B cell (primary cell): ENCODE measurements at regions not wholly inside any gene's neighbourhood (a gene's known extent, or its start where the extent isn't known, plus 50 kb on each side); places are given as distances from the start of the nearest gene placed in this dataset.
"Not testable (repeated sequence)": the region's sequence is repeated elsewhere in the genome, so short reads cannot be mapped to it uniquely, and the experiment has no call there.

Experiments used
- ATAC-seq: fragments of 200-7000 bp; cut with Tn5 transposase; one replicate; pipeline ENCODE4 v1.10.0; 2021; ENCODE audit warnings: low read depth, mild to moderate bottlenecking, moderate number of reproducible peaks, moderate library complexity
- CTCF ChIA-PET: fragments of 350-600 bp; sonication (Branson Sonifier 250); formaldehyde crosslinking; loops from one replicate; lab custom pipeline; 2021; ENCODE audit warnings: antibody characterized with exemption, inconsistent platforms; lab: Charles Lee
- POLR2A ChIA-PET: fragments of 350-600 bp; sonication (Branson Sonifier 250); formaldehyde crosslinking; loops from one replicate; lab custom pipeline; 2021; ENCODE audit warnings: antibody characterized with exemption; lab: Charles Lee
- DNase-seq: peaks from one replicate; pipeline ENCODE4 v3.0.0; 2013
- H2AFZ ChIP-seq: 2 replicates; pipeline ENCODE4 v1.6.1; 2012; ENCODE audit warnings: mild to moderate bottlenecking, low read depth, low read length; ENCODE audit not compliant: insufficient read depth, poor library complexity, severe bottlenecking
- H3K27ac ChIP-seq, 2 donors: 1 replicate in 1 of 2; 2 replicates in 1 of 2; pipeline ENCODE4 v1.5.1; 2012 to 2013; ENCODE audit warnings: low read length in 2 of 2, mild to moderate bottlenecking in 2 of 2, moderate library complexity in 1 of 2
- H3K27me3 ChIP-seq, 4 experiments: fragments of 200-600 bp in 1 of 4; sonication (generic) in 1 of 4; replicated peaks in 1 of 4; 1 replicate in 2 of 4; 2 replicates in 2 of 4; pipeline versions ENCODE4 v1.6.1 to v1.7.0; 2013 to 2016; ENCODE audit warnings: low read length in 3 of 4, mild to moderate bottlenecking in 2 of 4, mixed read lengths in 1 of 4, moderate library complexity in 1 of 4; ENCODE audit not compliant: insufficient read depth in 4 of 4, control insufficient read depth in 3 of 4; ENCODE audit errors: control extremely low read depth in 1 of 4
- H3K36me3 ChIP-seq, 2 experiments: replicated peaks in 1 of 2; 1 replicate in 1 of 2; 2 replicates in 1 of 2; pipeline versions ENCODE4 v1.6.1 to v1.7.1; 2013; ENCODE audit warnings: low read length in 1 of 2; ENCODE audit not compliant: insufficient read depth in 2 of 2, control insufficient read depth in 1 of 2; ENCODE audit errors: control extremely low read depth in 1 of 2, extremely low read depth in 1 of 2
- H3K4me1 ChIP-seq, 2 donors: fragments of 200-600 bp in 1 of 2; sonication (generic) in 1 of 2; 1 replicate in 1 of 2; 2 replicates in 1 of 2; pipeline versions ENCODE4 v1.5.1 to v1.6.1; 2013 to 2017; ENCODE audit warnings: low read length in 2 of 2; ENCODE audit not compliant: control insufficient read depth in 2 of 2, insufficient read depth in 2 of 2
- H3K4me2 ChIP-seq: replicated peaks from 2 replicates; pipeline ENCODE3; 2012; ENCODE audit warnings: mild to moderate bottlenecking, low read depth, low read length; ENCODE audit not compliant: poor library complexity, severe bottlenecking
- H3K4me3 ChIP-seq, 5 experiments: fragments of 200-600 bp in 1 of 5; sonication (generic) in 1 of 5; 1 replicate in 3 of 5; 2 replicates in 2 of 5; pipeline versions ENCODE4 v1.5.1 to v1.7.0; 2011 to 2016; ENCODE audit warnings: low read length in 4 of 5, mild to moderate bottlenecking in 4 of 5, low read depth in 2 of 5, control low read depth in 1 of 5, moderate library complexity in 1 of 5; ENCODE audit not compliant: insufficient read depth in 1 of 5; ENCODE audit errors: control extremely low read depth in 1 of 5, extremely low read depth in 1 of 5
- H3K79me2 ChIP-seq: fragments of 200-600 bp; sonication (generic); one replicate; pipeline ENCODE4 v1.6.0; 2016; ENCODE audit warnings: low read length; ENCODE audit not compliant: control insufficient read depth, insufficient read depth
- H3K9ac ChIP-seq: fragments of 200-600 bp; sonication (generic); 2 replicates; pipeline ENCODE4 v1.6.1; 2017; ENCODE audit warnings: mild to moderate bottlenecking, low read length, moderate library complexity
- H3K9me3 ChIP-seq, 3 donors: one replicate each; pipeline versions ENCODE4 v1.6.1 to v1.7.1; 2013; ENCODE audit warnings: low read length in 2 of 3; ENCODE audit not compliant: control insufficient read depth in 2 of 3, insufficient read depth in 1 of 3; ENCODE audit errors: control extremely low read depth in 1 of 3
- H4K20me1 ChIP-seq: 2 replicates; pipeline ENCODE4 v1.6.0; 2012; ENCODE audit warnings: mild to moderate bottlenecking, low read length; ENCODE audit not compliant: insufficient read depth, control insufficient read depth, poor library complexity, severe bottlenecking
- H3K27ac Mint-ChIP-seq: one replicate; pipeline ENCODE4 v1.8.0; 2021; ENCODE audit warnings: mixed read lengths
- H3K27me3 Mint-ChIP-seq: one replicate; pipeline ENCODE4 v1.8.0; 2021; ENCODE audit warnings: mixed read lengths
- H3K4me1 Mint-ChIP-seq: one replicate; pipeline ENCODE4 v1.8.0; 2021; ENCODE audit warnings: mixed read lengths
- H3K4me3 Mint-ChIP-seq: one replicate; pipeline ENCODE4 v1.8.0; 2021; ENCODE audit warnings: mixed read lengths
- H3K9me3 Mint-ChIP-seq: one replicate; pipeline ENCODE4 v1.8.0; 2022; ENCODE audit warnings: mixed read lengths; ENCODE audit not compliant: insufficient read depth
- CTCF ChIP-seq: fragments of 200-600 bp; IDR thresholded peaks from one replicate; pipeline ENCODE4 v1.8.0; 2022; ENCODE audit warnings: antibody characterized with exemption, mild to moderate bottlenecking
- EZH2 ChIP-seq: IDR thresholded peaks from 2 replicates; pipeline ENCODE4 v1.6.1; 2012; ENCODE audit warnings: borderline replicate concordance, low read depth, mild to moderate bottlenecking, moderate library complexity, low read length; ENCODE audit not compliant: insufficient read depth, poor library complexity, severe bottlenecking
- WGBS: methylation state at CpG from one replicate; pipeline ENCODE4 v1.1.5; 2013; ENCODE audit warnings: missing lambda C conversion rate; ENCODE audit not compliant: insufficient coverage; 5-methylcytosine and 5-hydroxymethylcytosine counted together
- intact Hi-C: fragments of 100-400 bp; cut with micrococcal nuclease; formaldehyde crosslinking; loops from one replicate; pipeline ENCODE4 v1.10.0; 2022

- ChIA-PET POLR2A (no interaction called here), CTCF (no interaction called here)
- Histone ChIP-seq H3K4me1 (no peaks in the 10 kb centered on the region), H3K4me2 (no peak overlapping the region), H3K9ac (no peak overlapping the region), H4K20me1 (no peaks in the 10 kb centered on the region), H3K27ac (no peak overlapping the region), H3K79me2 (no peaks in the 10 kb centered on the region), H3K9me3 (peaks cover 0 to 5% (median 0%) of the 10 kb centered on the region in 3 donors), H2AFZ (no peak overlapping the region), H3K4me3 (no peak overlapping the region), H3K27me3 (no peaks in the 10 kb centered on the region), H3K36me3 (no peaks in the 10 kb centered on the region)
- Mint-ChIP-seq H3K4me3 (no peak overlapping the region), H3K9me3 (peaks cover 4% of the 10 kb centered on the region), H3K27me3 (peaks cover 3% of the 10 kb centered on the region), H3K27ac (no peak overlapping the region), H3K4me1 (no peaks in the 10 kb centered on the region)
- ATAC-seq (no peak), DNase-seq (no peak)
- no CpG with 5 or more reads among the region's 1 CpG for WGBS
- intact Hi-C loops = no loop called here
- TF ChIP-seq CTCF (no peak), EZH2 (no peak)
Measured at GRCh38 chr2:84170979-84171378, 288.1 kb downstream of the SUCLG1 start.

GRCh38 chr2:84169871-84170270 lies 289.2 kb downstream of the SUCLG1 start:
- H3K4me1 Mint-ChIP-seq = no peaks in the 10 kb centered on the region
- POLR2A ChIA-PET = no interaction called here
- H3K4me2 ChIP-seq = no peak overlapping the region
- H3K9ac ChIP-seq = no peak overlapping the region
- no peaks in the 10 kb centered on the region for H3K9me3 Mint-ChIP-seq
- no peaks in the 10 kb centered on the region for H3K27me3 ChIP-seq
- CTCF ChIA-PET = no interaction called here
- no peak overlapping the region for H3K27ac ChIP-seq
- H3K4me1 ChIP-seq = no peaks in the 10 kb centered on the region
- H3K9me3 ChIP-seq = peaks cover 0 to 5% (median 0%) of the 10 kb centered on the region in 3 donors
- DNase-seq = no peak
- H4K20me1 ChIP-seq = no peaks in the 10 kb centered on the region
- ATAC-seq = no peak
- H3K27ac Mint-ChIP-seq = no peak overlapping the region
- H3K4me3 Mint-ChIP-seq = no peak overlapping the region
- no peak overlapping the region for H2AFZ ChIP-seq
- peaks cover 3% of the 10 kb centered on the region for H3K27me3 Mint-ChIP-seq
- no peak for TF ChIP-seq CTCF
- TF ChIP-seq EZH2 = no peak
- H3K36me3 ChIP-seq = no peaks in the 10 kb centered on the region
- no peaks in the 10 kb centered on the region for H3K79me2 ChIP-seq
- no peak overlapping the region for H3K4me3 ChIP-seq
- WGBS = 78% methylated on average over 2 of the region's 2 CpGs
- intact Hi-C loops = no loop called here

GRCh38 chr2:84168552-84168951 lies 290.5 kb downstream of the SUCLG1 start:
- H3K27ac Mint-ChIP-seq, intact Hi-C loops, H3K9ac ChIP-seq, H3K79me2 ChIP-seq, H3K4me2 ChIP-seq, H4K20me1 ChIP-seq, H3K27me3 ChIP-seq, H3K36me3 ChIP-seq, H2AFZ ChIP-seq, H3K4me3 Mint-ChIP-seq, H3K9me3 Mint-ChIP-seq, POLR2A ChIA-PET, DNase-seq, ATAC-seq, H3K4me3 ChIP-seq, H3K27ac ChIP-seq, CTCF ChIA-PET, H3K27me3 Mint-ChIP-seq, H3K4me1 ChIP-seq, H3K9me3 ChIP-seq, H3K4me1 Mint-ChIP-seq: not testable (repeated sequence)
- WGBS = 91% methylated on average over 1 of the region's 1 CpG
